Epithelial cell of prostate (primary cell): ENCODE measurements at regions not wholly inside any gene's neighbourhood (a gene's known extent, or its start where the extent isn't known, plus 50 kb on each side); places are given as distances from the start of the nearest gene placed in this dataset.

Source experiments
- DNase-seq: peaks from one replicate; pipeline ENCODE4 v3.0.0-alpha.2; 2011; ENCODE audit warnings: low read depth, low spot score
- H3K27ac ChIP-seq: fragments of 450-650 bp; 2 replicates; pipeline ENCODE4 v1.5.1; 2017; ENCODE audit warnings: mild to moderate bottlenecking

DNA sequence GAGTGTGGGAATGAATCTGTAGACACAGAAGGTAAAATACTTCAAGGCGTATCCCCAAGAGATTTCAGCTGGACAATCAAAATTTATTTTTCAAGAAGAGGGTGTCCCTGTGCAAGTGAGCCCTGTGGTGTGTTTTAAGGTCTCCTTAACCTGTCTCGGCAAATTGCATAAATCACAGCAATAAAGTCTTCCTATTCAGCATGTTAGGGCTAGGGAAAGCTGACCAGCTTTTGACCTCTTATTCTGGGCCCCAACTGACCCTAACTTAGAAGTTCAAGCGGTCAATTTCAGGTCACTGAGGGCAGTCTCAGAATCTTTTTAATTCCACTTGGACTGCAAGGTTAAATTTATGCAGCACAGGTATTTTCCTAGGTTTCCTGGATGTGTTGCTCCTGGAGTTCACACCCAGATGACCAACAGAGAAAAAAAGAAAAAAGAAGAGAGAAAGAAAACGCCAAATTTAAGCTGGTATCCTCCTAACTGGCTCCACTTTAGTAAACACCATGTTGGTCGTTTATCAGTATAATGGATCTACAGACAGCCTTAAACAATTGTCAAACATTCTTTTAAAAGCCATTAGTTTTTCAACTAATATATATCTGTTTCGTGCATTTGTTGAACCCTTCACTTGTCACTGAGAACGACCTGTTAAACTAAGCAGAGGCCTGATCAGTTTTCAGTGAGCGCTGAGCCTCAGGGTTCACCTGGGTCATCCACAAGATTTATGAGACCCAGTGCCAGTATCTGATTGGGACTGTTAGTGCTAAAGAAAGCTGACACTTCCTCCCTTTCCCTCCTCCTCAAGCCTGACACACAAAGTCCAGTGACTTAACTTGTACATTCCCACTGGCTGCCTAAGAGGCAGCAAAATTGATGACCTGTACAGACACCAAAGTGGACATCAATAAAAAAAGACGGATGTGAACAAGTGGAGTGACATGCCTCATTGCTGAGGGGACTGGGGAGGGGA, 546.1 kb downstream of the NR2F1-AS1 start:
- no peak for DNase-seq
- no peak overlapping the region for H3K27ac ChIP-seq

DNA sequence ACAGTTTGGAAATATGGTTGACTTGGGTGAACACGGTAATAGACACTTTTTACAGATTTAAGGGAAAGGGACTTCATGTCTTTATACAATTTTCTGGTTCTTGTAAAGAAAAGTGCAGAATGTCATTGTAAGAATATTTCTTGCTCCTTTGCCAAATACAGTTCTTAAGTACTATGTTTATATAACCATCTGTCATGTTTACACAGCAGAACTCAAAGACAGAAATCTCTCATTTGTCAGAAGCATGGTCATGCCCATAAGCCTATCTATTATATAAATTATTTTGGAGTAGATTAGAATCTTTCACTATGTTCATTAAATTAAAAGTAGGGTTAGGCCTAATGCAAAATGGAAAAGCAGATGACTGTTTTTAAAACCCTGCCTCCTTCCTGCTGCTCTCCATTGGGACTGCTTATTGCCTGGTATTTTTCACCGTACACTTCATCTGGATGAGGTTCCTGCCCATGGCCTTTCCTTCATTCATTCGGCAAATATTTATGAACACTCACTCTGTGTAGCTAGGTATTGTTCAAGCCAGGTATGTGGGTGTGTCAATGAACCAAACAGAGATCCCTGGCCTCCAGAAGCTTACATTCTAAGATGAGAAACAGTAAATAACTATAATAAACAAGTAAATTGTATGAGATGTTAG, 558.1 kb downstream of the NR2F1-AS1 start:
- H3K27ac ChIP-seq, result no peak overlapping the region
- DNase-seq, result no peak

DNA sequence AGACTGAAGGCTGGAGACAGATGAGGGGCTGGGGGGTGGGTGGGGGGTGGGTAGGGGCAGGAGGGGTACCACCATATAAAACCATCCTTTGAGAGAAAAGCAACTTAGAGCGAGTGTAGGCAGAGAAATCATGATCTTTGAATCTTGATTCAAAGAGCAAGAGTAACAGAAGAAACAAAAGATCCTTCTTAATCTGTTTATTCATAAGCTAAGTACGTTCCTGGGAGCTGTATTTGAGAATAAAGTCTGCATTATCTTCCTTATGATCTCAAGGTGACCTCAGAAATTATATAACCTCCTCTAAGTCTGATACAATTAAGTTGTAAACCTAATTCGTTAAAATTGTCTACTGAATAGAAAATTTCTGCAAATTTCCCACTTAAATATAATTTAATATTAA, 558.8 kb downstream of the NR2F1-AS1 start:
- DNase-seq, result no peak
- no peak overlapping the region for H3K27ac ChIP-seq

DNA sequence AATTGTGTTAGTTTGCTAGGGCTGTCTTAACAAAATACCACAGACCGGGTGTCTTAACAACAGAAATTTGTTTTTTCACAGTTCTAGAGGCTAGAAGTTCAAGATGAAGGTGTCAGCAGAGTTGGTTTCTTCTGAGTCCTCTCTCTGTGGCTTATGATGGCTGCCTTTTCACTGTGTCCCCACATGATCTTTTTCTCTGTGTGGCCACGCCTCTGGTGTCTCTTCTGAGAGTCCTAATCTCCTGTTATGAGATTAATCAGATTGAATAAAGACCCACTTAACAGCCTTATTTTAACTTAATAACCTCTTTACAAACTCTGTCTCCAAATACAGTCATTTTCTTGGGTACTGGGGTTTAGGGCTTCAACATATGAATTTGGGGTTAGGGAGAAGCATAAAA, 561.1 kb downstream of the NR2F1-AS1 start:
- DNase-seq, result no peak
- no peak overlapping the region for H3K27ac ChIP-seq

DNA sequence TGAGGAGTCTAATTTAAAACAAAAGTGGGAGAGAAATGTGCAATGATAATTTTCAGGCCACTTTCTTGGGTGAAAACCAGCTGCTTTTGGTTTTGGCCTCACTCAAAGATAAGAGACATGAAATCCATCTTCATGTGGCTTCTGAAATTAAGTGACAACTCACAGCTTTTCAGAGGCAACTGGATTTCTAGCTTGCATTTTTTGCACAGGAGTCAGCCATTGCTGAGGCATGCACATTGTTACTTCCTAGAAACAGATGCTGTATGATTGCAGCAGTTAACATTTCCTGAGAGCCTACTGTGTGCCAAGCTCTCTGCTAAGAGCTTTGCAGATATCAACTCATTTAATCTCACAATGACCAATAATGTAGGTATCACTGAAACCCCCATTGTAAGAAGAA, 562.6 kb downstream of the NR2F1-AS1 start:
- DNase-seq, result no peak
- H3K27ac ChIP-seq, result no peak overlapping the region

DNA sequence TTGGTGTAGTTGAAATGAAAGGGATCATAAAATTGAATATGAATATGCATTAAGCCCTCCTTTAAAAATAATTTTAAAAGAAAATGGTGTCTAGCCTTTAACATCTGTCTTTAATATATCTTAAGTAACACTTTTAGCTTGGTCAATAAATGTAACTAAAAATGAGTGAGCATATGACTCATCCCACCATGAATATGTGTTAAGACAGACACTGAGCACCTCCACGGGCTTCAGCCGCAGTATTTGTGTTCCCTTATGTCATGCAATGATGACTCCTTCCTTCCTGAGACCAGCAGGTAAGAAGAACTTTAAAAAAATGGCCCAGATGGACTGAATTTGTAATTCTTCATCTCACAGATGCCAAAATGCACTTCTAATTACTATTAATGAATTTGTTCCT, 563.2 kb downstream of the NR2F1-AS1 start:
- peak; percentile 82 for DNase-seq
- H3K27ac ChIP-seq, result no peak overlapping the region

DNA sequence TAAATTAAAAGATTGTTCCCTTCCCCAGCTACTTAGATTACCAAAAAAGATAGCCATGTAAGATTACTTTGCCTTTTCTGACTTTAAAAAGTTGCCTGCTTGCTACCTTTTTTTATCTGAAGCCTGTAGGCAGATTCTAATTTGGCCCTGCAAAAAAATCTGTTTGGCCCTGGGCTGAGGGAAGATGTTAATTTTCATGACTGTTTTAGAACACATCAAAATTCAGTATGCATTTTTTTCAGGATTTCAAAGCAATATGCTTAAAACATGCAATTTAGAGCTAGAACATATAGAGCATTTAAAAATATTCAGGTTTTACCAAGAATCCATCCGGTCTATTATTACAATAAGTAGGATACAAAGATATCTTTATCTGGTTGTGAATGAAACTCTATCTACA, 563.6 kb downstream of the NR2F1-AS1 start:
- no peak overlapping the region for H3K27ac ChIP-seq
- no peak for DNase-seq

DNA sequence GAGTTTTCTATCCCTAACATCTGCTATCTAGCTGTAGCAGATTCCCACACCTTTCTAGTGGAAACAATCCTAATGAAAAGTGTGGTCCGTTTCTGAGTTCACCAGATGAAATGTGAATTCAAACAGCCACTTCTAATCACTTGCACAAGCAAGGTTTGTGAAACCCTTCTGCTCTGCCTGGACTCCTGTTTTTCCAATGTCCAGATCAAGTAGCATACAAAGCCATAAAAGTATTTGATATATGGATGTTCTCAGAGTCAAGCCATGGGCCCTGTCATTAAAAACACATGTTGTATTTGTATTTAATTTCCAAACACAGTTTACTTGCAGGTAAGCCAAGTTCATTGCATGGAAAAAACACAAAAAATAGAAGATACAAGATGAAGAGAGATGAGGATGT, 570.4 kb downstream of the NR2F1-AS1 start:
- no peak for DNase-seq
- H3K27ac ChIP-seq, result no peak overlapping the region

DNA sequence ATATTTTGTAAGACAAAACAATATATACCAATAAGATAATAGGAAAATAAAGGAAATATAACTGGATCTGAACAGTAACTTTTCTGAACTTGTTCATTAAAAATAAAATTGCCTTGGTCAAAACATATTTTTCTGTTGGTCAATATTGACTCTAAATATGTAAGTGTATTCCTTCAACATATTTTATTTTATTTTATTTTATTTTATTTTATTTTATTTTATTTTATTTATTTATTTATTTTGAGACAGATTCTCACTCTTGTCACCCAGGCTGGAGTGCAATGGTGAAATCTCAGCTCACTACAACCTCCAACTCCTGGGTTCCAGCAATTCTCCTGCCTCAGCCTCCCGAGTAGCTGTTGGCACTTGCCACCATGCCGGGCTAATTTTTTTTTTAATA, 571.0 kb downstream of the NR2F1-AS1 start:
- no peak overlapping the region for H3K27ac ChIP-seq
- DNase-seq, result no peak

DNA sequence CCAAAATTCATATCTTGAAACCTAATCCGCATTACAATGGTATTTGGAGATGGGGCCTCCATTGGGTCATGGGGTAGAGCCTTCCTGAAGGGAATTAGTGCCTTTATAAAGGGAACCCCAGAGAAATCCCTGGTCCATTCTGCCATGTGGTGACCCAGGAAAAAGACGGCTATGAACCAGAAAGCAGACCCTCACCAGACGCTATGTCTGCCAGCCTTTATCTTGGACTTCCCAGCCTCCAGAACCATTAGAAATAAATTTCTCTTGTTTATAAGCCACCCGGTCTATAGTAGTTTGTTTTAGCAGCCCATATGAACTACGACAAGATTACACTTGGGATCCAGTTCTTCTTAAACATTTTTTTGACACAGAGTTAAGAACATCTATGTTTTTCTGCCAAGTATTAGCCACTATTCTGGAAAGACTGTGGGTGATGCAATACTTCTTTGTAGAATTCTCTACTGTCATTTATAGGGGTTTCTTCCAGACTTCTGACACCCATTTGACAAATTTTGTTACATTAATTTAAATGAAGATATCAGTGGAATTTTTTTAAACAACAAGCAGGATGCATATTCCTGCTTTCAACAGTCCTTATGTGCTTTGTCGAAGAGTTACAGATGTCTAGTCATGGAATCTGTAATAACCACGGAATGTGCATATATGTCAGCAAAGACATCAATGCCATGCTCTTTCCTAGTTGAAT, 572.4 kb downstream of the NR2F1-AS1 start:
- DNase-seq, result no peak
- no peak overlapping the region for H3K27ac ChIP-seq

DNA sequence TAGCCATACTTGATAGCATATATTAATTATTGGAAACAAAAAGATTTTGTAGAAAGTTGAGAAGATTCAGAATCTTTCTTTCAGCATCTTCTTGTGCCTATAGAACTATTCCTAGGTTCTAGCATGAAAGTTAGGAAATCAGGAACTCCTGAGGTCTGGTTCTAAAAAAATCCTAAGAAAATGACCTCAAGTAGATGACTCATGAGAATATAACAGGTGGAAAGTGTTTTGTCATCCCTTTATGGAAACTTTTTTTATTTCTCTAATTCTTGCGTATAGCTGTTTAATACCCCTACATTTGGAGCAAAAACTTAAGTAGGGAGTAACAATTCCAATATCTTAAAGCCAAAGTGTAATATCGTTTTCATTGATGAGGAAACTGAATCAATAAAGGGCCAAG, 574.1 kb downstream of the NR2F1-AS1 start:
- no peak overlapping the region for H3K27ac ChIP-seq
- no peak for DNase-seq

DNA sequence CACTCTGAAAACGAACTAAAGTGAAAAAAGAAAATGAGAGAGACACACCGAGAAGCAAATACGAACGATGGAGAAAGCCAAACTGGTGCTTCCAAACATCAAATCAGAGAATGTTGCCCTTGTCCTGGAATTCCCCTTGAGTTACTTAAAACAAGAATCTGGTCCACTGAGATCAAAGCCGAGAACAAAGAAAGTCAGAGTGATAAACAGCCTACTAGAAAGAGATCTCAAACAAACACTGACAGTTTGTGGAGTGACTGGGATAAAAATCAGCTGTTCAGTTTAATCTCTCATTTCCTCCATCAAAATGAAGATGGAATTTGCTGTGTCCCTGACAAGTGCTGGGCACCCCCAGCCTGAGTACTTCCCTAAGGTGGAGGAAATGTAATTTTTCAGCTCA, 582.6 kb downstream of the NR2F1-AS1 start:
- no peak overlapping the region for H3K27ac ChIP-seq
- DNase-seq, result no peak

DNA sequence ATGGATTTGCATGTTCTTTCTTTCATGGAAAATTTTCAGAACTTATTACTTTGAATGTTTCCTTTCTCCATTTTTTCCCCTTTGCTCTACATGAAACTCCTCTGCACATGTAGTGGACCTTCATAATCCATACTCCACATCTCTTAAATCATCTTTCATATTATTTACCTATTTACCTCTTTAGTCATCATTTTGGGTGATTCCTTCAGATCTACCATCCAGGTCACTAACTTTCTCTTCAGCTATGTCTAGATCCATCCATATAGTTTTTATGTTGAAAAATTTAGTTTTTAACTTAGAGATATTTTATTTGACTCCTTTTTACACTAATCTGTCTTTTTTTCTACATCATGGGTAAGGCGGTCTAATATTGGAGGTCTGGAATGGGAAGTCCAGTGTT, 586.6 kb downstream of the NR2F1-AS1 start:
- no peak for DNase-seq
- no peak overlapping the region for H3K27ac ChIP-seq

DNA sequence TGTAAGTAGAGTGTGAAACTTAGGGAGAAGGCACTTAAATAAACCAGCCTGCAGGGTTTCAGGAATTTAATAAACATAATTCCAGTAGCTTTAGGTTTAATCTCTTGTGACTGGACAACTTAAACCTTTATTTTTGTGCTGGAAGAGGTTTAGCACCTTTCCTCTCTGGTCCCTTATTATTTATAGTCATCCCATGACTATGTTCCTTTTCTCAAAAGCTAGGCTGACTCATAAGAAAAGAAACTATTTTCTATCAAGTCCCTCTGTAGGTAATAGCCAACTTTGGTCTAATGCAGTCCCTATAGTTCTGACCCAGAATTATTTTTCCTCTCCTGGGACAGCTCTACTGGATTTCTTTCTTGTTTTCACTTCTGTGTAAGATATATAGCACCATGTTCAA, 588.9 kb downstream of the NR2F1-AS1 start:
- H3K27ac ChIP-seq, result no peak overlapping the region
- no peak for DNase-seq

DNA sequence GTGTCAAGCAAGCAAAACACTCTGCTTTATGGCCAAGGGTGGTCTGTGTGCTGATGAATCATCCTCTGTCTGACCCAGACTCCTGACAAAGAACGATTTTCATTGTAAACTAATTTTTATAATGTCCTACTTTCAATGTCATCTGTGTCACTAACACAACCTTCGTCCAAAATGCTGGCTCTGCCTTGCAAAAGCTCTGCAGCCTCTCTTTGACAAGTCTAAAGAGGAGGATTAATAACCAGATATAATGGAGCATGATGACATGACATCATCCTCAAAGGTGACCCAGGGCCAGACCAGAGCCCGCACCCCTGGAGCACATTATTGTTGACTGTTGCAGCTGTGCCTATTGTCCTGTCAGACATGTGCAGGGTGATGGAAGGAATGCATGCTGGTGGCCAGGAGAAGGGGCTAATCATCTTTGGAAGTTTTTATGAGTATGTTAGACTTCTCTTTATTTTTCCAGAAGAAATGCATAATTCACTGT, 589.4 kb downstream of the NR2F1-AS1 start:
- no peak for DNase-seq
- H3K27ac ChIP-seq, result no peak overlapping the region

DNA sequence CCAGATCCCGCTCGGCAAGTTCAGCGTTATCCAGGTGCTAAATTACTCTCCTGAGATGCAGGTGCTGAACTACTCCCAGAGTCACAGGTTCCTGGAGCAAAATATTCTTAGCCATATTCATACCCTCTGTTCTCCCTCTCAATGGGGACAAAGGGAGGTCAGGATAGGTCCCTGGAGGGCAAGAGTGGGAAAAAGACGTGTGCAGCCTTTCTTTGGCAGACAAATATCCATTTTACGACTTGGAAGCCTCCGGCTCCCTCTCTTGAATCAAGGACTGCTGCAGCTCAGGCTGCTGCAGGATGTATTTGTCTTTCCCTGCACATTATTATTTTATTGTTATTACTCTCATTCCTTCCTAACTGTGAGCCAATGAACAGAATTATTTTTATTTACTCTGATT, 590.2 kb downstream of the NR2F1-AS1 start:
- no peak for DNase-seq
- no peak overlapping the region for H3K27ac ChIP-seq

DNA sequence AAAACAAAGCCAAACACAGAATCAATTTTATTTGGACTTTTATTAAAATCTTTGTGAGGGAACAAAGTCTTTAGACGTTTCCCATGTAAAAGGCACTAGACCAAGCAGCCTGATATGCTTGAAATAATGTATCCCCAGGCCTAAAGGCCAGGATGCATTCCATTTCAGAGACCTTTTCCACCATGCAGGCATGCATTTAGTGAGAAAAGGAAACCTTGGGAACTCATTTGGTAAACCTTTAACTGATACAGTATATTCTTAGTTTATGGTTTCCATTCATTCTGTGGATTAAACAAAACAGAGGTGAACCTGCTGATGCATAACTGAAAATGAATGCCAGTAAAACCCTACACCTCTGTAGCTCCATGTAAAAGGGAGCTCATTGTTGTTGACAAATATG, 600.0 kb downstream of the NR2F1-AS1 start:
- DNase-seq, result no peak

DNA sequence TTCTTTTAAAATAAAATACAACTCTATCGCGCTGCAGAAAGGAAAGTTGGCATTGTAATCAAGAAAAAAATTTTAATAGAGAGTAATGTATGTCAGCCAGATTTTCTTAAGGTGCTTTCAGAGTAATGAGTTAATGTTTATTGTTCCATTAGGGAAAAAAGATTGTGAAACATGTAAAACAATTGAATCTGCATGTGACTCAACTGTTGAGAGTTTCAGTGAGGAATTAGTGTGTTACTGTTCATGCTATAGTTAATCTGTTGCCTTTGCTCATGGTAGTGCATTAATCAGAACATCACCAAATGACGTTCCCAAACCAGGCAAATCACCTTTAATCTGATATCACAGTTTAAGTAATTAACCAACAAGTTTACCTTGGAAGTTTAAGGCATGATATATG, 600.5 kb downstream of the NR2F1-AS1 start:
- DNase-seq, result peak; percentile 33
- H3K27ac ChIP-seq, result no peak overlapping the region

More for the DNA sequence above, 600.0 kb downstream of the NR2F1-AS1 start:
- H3K27ac ChIP-seq, result no peak overlapping the region

DNA sequence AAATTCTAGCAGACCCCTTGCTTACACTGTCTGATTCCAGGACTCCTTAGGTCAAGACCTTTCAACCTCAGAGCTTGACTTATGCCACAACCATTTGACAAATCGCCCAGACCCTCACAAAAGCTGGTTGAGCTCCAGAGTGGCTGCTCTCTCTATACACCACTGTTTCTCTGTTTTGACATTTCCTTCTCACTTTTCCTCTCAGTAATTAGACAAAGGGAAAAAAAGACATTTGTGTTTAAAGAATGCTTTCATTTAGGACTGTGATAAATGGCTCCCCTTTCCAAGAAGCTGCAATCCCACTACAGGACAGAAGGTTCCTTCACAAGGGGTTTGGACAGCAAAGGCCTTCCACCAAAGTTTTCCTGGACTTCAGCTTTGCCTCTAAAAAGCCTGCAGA, 601.3 kb downstream of the NR2F1-AS1 start:
- H3K27ac ChIP-seq, result no peak overlapping the region
- DNase-seq, result no peak

DNA sequence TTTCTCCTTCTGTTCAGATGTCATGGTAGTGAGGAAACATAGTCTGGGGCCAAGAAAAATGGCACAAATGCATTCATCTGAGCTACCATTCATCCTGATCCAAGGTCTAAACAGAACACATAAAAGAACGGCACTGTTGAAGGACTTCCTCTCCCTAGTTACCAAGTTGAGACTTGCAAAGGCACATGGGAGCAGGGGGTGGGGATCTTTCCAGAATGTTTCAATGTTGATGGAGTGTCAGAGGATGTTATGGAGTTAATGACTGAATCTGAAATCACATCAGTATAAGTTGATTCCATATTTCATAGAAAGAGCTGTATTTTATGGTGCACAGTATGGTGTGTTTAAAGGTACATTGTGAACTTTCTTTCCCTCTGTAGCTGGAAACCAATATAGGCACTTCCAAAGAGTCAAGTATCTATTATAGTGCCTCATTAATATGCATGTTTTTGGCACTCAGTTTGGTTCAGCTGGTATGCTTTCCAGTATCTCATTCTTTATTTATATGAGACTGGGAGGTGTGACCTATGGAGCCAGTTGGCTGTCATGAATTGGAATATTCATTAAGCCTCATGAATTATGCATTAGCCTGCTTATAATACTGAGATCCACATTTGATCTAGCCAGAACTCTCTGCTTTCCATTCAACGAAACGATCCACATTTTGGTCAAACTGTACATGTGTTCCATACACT, 603.0 kb downstream of the NR2F1-AS1 start:
- no peak for DNase-seq
- H3K27ac ChIP-seq, result no peak overlapping the region
